GM06990 (cell line): ENCODE measurements at regions not wholly inside any gene's neighbourhood (a gene's known extent, or its start where the extent isn't known, plus 50 kb on each side); places are given as distances from the start of the nearest gene placed in this dataset.

Experiments used
- DNase-seq: peaks from one replicate; pipeline ENCODE4 v3.0.0-alpha.2; 2011; ENCODE audit not compliant: insufficient read length; ENCODE audit errors: extremely low read depth
- H3K27me3 ChIP-seq: replicated peaks from 2 replicates; pipeline ENCODE4 v1.6.0; 2011; ENCODE audit warnings: low read length; ENCODE audit not compliant: control insufficient read depth, insufficient read depth
- H3K36me3 ChIP-seq: 2 replicates; pipeline ENCODE4 v1.5.1; 2011; ENCODE audit warnings: low read length; ENCODE audit not compliant: control insufficient read depth, insufficient read depth
- H3K4me3 ChIP-seq: replicated peaks from 2 replicates; pipeline ENCODE4 v1.5.1; 2011; ENCODE audit warnings: low read depth, mild to moderate bottlenecking, control low read depth, low read length
- TF ChIP-seq, protein P1 (sequence below): IDR thresholded peaks from 2 replicates; pipeline ENCODE4 v1.5.1; 2011; ENCODE audit warnings: low read length, control low read depth, mild to moderate bottlenecking, inconsistent platforms; ENCODE audit not compliant: insufficient read depth, poor library complexity, severe bottlenecking

DNA sequence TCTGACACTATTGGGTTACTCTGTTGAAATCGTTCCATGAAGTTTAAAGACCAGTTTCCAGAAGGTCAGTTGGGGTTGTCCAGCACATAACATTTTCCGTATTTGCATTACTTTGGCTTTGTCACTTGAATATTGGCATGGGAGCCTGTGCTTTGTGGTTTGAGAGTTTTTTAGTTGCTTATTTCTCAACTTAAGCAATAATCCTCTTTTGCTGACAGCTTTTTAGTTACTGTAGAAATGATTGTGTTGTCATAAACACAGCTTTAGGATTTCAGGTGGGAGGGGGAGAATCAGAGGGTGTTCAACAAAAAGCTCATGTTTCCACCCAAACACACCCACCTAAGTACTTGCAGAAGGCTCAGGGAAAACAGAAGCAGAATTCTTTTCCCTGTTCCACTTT, 210.7 kb upstream of the TLL1 start:
- DNase-seq = no peak
- TF ChIP-seq, protein P1, sequence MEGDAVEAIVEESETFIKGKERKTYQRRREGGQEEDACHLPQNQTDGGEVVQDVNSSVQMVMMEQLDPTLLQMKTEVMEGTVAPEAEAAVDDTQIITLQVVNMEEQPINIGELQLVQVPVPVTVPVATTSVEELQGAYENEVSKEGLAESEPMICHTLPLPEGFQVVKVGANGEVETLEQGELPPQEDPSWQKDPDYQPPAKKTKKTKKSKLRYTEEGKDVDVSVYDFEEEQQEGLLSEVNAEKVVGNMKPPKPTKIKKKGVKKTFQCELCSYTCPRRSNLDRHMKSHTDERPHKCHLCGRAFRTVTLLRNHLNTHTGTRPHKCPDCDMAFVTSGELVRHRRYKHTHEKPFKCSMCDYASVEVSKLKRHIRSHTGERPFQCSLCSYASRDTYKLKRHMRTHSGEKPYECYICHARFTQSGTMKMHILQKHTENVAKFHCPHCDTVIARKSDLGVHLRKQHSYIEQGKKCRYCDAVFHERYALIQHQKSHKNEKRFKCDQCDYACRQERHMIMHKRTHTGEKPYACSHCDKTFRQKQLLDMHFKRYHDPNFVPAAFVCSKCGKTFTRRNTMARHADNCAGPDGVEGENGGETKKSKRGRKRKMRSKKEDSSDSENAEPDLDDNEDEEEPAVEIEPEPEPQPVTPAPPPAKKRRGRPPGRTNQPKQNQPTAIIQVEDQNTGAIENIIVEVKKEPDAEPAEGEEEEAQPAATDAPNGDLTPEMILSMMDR = no peak
- H3K27me3 ChIP-seq = no peaks in the 10 kb centered on the region
- H3K36me3 ChIP-seq = no peaks in the 10 kb centered on the region
- no peak overlapping the region for H3K4me3 ChIP-seq

DNA sequence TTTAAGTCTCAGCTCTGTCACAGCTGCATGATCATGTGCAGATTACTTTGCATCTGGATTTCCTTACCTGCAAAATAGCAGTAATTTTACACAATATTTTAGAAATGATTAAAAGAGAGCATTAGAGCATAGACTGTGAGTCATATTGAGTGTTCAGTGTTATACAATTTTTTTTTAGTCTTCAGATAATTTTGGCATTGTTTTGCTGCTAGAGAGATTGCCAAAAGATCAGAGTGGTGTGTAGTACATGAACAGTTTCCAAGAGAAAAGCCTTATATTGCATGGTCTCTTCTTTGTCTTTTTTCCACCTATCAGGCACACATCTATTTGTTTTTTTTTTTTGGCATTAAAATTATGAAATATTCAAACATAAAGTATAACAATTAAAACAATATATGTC, 209.6 kb upstream of the TLL1 start:
- H3K4me3 ChIP-seq = no peak overlapping the region
- no peaks in the 10 kb centered on the region for H3K27me3 ChIP-seq
- no peak for DNase-seq
- H3K36me3 ChIP-seq = no peaks in the 10 kb centered on the region
- TF ChIP-seq, protein P1 = no peak

DNA sequence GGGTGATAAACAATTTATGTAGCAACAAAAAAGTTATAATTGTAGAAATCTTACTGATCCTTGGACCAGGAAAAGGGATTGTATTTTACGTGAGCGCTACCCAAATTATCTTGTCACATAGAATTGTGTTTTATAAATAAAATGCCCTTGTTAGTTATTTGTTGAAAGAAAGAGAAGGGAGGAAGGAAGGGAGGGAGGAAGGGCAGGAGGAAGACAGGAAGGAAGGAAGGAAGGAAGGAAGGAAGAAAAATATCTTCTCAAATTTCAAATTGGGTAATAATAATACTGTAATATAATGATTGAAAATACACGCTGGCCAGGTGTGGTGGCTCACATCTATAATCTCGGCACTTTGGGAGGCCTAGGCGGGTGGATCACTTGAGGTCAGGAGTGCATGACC, 206.2 kb upstream of the TLL1 start:
- no peak overlapping the region for H3K4me3 ChIP-seq
- no peak for DNase-seq
- H3K36me3 ChIP-seq = no peaks in the 10 kb centered on the region
- TF ChIP-seq, protein P1 = no peak
- H3K27me3 ChIP-seq = no peaks in the 10 kb centered on the region

DNA sequence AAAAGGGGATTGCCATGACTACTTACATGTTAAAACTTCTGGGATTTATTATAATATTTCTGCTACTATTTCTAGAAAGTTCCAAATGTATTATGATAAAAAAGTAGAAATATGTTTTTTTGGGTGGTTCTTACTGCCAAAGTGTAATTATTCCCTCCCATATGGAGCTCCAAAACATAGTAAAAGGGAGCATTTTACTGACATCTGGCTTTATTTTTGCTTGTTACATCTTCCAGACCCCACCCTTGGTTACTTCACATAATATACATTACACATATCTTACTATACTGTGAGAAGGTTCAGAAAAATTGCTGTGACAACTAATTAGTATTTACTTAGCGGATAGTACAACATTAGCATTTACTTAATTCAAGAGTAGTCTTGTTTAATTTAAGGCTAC, 205.1 kb upstream of the TLL1 start:
- TF ChIP-seq, protein P1 = no peak
- no peak overlapping the region for H3K4me3 ChIP-seq
- H3K27me3 ChIP-seq = no peaks in the 10 kb centered on the region
- H3K36me3 ChIP-seq = no peaks in the 10 kb centered on the region
- DNase-seq = no peak

DNA sequence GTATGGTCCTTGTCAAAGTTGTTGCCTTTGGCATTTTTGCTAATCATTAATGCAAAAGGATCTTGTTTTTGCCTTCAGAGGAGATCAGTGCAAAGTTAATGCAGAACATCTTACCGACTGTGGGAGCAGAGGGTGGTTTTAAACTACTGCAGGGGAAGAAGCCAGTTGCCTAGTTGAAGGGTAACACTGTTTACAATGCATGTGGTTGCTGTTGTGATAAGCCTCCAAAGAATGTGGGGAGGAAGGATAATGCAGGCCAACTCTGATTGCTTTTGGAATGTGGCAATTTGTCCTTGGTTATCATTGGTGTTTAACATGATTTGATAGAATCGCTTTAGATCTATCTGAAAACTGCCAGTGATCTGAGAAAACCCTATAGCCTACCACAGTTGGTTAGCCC, 204.3 kb upstream of the TLL1 start:
- TF ChIP-seq, protein P1 = no peak
- no peak for DNase-seq
- no peak overlapping the region for H3K4me3 ChIP-seq
- no peaks in the 10 kb centered on the region for H3K36me3 ChIP-seq
- no peaks in the 10 kb centered on the region; the same call in 1 of the 2 replicates for H3K27me3 ChIP-seq

DNA sequence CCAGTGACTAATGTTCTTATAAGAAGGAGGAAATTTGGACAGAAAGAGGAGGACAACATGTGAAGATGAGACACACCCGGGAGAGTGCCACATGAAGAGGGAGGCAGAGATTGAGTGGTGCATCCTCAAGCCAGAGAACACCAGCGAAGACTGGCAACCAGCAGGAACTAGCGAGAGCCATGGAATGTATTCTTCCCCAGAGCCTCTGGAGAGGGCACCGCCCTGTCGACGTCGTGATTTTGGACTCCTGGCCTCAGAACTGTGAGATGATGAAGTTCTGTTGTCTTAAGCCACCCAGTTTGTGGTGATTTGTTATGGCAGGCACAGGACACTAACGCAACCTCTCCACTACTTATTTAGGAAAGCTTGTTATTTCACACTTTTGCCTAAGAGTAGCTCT, 196.0 kb upstream of the TLL1 start:
- H3K36me3 ChIP-seq = no peaks in the 10 kb centered on the region
- no peak for DNase-seq
- H3K27me3 ChIP-seq = no peaks in the 10 kb centered on the region; the same call in 1 of the 2 replicates
- TF ChIP-seq, protein P1 = no peak
- H3K4me3 ChIP-seq = no peak overlapping the region
